NT2/D1 (cell line): ENCODE measurements at regions not wholly inside any gene's neighbourhood (a gene's known extent, or its start where the extent isn't known, plus 50 kb on each side); places are given as distances from the start of the nearest gene placed in this dataset.

Experiments used
- SUZ12 ChIP-seq: IDR thresholded peaks from 2 replicates; pipeline ENCODE4 v1.6.1; 2011; ENCODE audit not compliant: insufficient read length, insufficient read depth; ENCODE audit errors: extremely low read depth
- ZNF274 ChIP-seq: IDR thresholded peaks from 2 replicates; pipeline ENCODE4 v1.6.1; 2011; ENCODE audit warnings: mild to moderate bottlenecking, low read depth, low read length

DNA sequence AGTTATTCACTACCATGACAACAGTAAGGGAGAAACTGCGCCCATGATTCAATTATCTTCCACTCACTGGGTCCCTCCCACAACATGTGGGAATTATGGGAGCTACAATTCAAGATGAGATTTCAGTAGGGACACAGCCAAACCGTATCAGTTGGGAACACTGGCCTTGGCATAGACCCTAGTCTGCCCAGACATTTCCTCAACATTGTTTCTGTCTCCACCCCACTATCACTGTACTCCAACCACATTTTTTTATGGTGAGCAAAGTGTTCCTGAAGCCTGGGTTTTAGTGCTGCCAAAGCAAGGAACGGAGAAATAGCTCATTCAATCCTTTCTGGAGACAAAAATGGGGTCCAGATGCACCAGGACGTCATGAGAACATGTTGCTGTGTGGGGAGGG is 122.6 kb upstream of the CCDC179 start:
- no peak for TF ChIP-seq ZNF274
- TF ChIP-seq SUZ12 = no peak
